Fibroblast of skin of right biceps (primary cell): ENCODE measurements at regions not wholly inside any gene's neighbourhood (a gene's known extent, or its start where the extent isn't known, plus 50 kb on each side); places are given as distances from the start of the nearest gene placed in this dataset.
"Not testable (repeated sequence)": the region's sequence is repeated elsewhere in the genome, so short reads cannot be mapped to it uniquely, and the experiment has no call there.

Experiments
- DNase-seq: peaks from one replicate; pipeline ENCODE4 v3.0.0-alpha.2; 2013

- no peak for DNase-seq
Observed at GRCh38 chr7:53413021-53413420, 377.6 kb downstream of the POM121L12 start.

DNA sequence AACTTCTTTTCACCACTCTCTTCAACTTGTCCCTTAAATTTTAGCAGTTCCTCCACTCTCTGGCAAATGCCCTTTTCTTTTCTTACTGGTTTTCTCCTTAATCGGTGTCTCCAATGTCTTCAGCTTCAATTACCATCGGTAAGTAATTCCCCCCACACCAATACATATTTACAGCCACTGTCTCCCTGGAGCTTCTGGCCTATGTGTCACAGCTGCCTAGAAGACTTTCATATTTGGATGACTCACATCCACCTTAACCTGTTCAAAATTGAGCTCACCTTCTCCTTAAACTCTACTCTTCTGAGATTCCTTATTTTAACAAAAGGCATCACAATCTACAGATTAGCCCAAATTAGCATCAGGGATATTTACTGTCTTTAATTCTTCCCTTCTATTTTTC is 380.4 kb downstream of the POM121L12 start:
- DNase-seq = no peak

DNA sequence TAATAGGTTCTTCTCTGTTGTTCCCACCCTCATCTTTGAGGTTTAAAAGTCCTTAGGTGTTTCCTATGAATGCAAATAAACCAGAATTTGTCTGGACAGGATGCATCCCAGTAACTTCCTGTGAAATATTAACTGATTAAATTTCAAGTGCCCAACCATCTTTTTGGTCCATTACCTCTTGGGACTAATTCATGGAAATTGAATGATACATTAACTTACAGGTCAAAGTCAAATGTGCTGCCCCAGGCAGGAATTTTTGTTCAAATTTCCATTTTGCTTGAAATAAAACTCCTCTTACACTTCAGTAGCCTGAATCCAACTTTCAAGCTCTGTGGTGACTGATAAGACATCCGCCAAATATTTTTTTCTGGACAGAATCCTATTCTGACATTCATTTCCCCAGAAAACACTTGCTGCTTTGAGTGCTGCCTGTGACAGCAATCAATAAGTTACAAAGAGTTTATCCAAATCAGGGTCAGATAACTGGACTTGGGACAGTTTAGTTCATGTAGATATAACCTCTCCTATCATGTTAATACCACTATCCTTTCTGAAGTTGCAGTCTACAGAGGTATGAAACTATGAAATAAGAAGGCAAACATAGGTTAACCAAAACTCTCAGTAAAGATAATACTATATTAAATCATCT is 383.5 kb downstream of the POM121L12 start:
- no peak for DNase-seq

- DNase-seq = no peak
Observed at GRCh38 chr7:53420550-53420949, 385.1 kb downstream of the POM121L12 start.

- no peak for DNase-seq
Observed at GRCh38 chr7:53422291-53422690, 386.9 kb downstream of the POM121L12 start.

DNA sequence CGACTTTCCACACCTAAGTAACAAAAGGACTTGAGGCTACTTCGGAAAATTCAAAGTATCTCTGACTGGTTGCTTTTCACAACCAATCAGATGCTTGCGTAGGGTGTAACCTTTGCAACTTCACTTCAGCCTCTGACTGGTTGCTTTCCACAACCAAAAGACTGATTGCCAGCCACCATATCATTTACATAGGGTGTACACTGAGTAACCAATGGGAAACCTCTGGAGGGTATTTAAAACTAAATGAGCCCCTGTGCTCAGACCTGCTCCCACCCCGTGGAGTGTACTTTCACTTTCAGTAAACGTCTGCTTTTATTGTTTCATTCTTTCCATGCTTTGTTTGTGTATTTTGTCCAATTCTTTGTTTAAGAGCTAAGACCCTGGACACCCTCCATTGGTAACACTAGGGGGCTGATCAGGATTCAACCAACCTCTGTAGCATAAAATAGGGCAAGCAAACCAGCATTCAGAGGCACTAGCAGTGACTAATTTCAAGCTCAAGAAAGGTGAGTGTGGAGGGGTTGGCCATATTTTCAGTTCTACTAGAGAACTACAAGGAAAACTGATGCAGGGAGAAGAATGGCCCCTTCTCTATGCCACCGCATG is 390.8 kb downstream of the POM121L12 start:
- no peak for DNase-seq

- DNase-seq = no peak
Observed at GRCh38 chr7:53428045-53428444, 392.6 kb downstream of the POM121L12 start.

DNA sequence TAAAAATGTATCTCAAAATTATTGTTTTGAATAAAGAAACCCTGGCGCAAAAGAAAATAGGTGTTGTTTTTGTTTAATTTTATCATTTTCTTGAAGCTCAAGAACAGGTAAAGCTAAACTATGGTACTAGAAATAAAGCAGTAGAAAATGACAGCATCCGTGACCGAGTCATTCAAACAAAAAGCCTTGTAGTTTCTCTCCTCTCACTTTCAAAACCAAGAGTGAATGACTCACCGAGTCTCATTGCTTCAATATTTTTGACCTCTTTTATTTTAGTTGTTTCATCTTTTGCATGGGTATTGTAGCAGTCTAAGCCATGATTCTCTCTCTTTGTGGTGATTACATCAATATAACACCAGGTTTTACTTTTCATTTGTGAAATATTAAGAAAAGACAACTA is 396.5 kb downstream of the POM121L12 start:
- no peak for DNase-seq

DNA sequence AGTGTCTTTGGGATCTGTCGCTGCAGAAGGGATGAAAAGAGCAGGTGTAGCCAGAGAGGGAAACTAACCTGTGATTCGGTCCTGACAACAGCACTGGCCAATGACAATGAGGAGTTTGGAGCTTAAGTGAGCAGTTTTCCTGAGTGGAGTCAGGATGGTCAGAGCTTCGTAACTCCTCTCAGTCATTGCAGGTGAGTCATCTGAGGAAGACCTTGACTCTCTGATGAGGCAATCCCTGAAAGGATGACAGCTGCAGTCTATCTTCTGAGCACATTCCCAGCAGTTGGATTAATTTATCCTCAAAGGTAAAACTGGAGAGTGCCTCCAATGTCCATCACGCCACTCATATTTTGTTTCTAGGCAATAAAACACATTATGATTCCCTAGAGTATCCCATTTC is 401.9 kb downstream of the POM121L12 start:
- DNase-seq = no peak

- DNase-seq = no peak
Observed at GRCh38 chr7:53446170-53446569, 410.7 kb downstream of the POM121L12 start.

DNA sequence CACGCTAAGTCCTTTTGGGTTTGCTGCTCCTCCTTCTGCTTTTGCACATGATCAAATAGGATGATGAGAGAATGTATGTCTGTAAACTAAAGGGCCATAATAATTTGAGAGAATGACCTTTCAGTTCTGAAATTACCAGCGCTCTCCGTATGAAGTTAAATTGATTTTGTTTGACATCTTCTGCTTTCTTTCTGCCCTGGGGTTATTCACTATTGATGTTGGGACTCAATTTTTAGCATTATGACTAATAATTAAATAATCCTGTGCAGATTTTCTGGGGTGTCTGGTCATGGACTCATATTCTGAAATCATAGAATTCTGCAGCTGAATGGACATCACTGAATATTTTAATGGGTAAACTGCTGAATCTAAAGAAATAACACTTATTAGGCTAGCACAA is 423.2 kb downstream of the POM121L12 start:
- DNase-seq = no peak

GRCh38 chr7:53466371-53466770 is 430.9 kb downstream of the POM121L12 start:
- DNase-seq = no peak

- DNase-seq = no peak
Observed at GRCh38 chr7:53470336-53470970, 435.0 kb downstream of the POM121L12 start.

GRCh38 chr7:53473371-53473770 is 437.9 kb downstream of the POM121L12 start:
- DNase-seq = no peak

- no peak for DNase-seq
Observed at GRCh38 chr7:53475776-53476175, 440.3 kb downstream of the POM121L12 start.

GRCh38 chr7:53476566-53476965 is 441.1 kb downstream of the POM121L12 start:
- DNase-seq = no peak

DNA sequence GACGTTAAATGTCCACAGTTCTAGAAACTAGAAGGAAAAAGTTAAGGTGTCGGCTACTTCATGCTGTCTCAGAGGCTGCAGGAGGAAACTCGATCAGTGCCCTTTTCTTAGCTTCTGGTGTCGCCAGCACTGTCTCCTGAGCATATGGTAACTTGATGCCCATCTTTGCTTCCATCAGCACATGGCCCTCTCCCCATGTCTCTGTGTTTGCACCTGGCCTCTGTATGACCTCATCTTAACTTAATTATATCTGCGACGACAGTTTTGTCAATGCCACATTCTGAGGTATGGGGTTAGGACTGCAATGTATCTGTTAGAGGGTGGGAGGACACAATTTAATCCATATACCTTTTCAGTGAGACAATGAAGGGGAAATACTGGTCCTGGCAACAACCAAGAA is 449.9 kb downstream of the POM121L12 start:
- no peak for DNase-seq

DNA sequence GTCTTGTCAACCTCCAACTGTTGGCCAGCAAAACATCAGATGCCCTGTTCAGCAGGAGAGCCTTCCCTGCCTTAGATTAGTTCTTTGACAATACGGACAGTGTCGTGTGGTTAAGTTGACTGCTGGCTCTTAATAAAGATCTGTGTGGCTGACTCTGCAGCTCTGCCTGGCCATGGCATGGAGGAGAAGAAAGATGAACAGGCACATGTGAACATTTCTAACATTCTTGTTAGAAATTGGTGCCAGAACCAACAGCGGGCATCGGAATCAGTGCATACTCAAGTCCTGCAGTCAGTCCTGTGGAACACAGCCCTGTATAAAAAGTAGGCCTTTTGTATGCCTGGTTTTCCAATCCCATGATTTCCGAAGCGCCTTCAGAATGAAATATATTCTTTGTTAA is 455.6 kb downstream of the POM121L12 start:
- DNase-seq = no peak

GRCh38 chr7:53495181-53495580 is 459.7 kb downstream of the POM121L12 start:
- not testable (repeated sequence) for DNase-seq

DNA sequence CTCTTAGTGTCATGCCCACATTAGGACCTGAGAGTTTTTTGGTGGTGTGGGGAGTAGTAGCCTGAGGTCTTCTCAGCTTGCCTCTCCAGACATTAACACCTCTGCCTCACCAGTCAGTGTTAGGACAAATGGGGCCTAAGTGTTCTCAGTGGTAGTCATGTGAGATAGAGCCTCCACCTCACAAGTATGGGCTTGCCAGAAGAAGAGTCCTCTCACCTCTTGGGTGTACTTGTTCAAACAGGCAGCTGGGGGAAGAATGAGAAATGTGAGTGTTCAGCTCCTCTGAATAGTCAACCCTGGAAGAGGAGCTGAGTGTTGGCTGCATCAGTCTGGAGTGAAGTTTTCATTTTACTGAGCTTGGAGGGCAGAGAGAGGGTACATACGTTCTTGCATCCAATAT is 464.6 kb downstream of the POM121L12 start:
- DNase-seq = no peak

GRCh38 chr7:53504914-53505313 is 469.5 kb downstream of the POM121L12 start:
- no peak for DNase-seq

GRCh38 chr7:53518319-53518718 is 482.9 kb downstream of the POM121L12 start:
- DNase-seq = no peak

- no peak for DNase-seq
Observed at GRCh38 chr7:53520841-53521240, 485.4 kb downstream of the POM121L12 start.

DNA sequence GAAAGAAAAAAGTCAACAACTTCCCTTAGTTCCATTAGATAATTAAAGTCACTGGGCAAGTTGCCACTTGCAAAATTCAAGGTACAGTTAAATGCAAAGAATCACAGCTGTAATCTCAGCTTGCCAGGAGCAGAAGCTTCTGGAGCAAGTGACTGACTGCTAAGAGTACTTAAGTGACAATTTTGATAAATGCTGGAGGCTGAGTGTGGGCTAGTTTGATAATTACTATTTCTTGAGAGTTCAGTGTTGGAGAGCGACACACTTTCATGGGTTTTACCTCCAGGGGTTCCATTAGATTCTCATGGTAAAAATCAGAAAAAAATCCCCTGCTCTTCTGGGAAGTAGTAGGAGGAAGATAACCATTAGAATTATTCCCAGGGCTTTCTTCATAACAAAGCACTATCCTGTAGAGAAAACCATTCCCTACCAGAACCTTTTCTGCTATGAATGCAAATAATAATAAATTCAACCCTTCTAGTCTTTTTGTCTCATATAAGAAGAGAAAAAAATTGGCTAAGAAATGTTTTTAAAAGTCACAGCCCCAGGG is 486.3 kb downstream of the POM121L12 start:
- DNase-seq = no peak
